Left ventricle myocardium inferior (tissue), 1 donor: ENCODE measurements at regions not wholly inside any gene's neighbourhood (a gene's known extent, or its start where the extent isn't known, plus 50 kb on each side); places are given as distances from the start of the nearest gene placed in this dataset.

Experiments
- DNase-seq: peaks from one replicate; pipeline ENCODE4 v3.0.0-alpha.2; 2020
- H3K27ac ChIP-seq: fragments of 200-600 bp; replicated peaks from 2 replicates; pipeline ENCODE4 v1.8.0; 2021
- H3K27me3 ChIP-seq: fragments of 200-600 bp; 2 replicates; pipeline ENCODE4 v1.8.0; 2021; ENCODE audit warnings: low read depth
- H3K36me3 ChIP-seq: fragments of 200-600 bp; 2 replicates; pipeline ENCODE4 v1.8.0; 2021
- H3K4me1 ChIP-seq: fragments of 200-600 bp; 2 replicates; pipeline ENCODE4 v1.8.0; 2021
- H3K4me3 ChIP-seq: fragments of 200-600 bp; 2 replicates; pipeline ENCODE4 v1.8.0; 2021; ENCODE audit warnings: mild to moderate bottlenecking, moderate library complexity
- H3K9me3 ChIP-seq: fragments of 200-600 bp; replicated peaks from 2 replicates; pipeline ENCODE4 v1.8.0; 2021
- CTCF ChIP-seq: fragments of 200-600 bp; IDR thresholded peaks from 2 replicates; pipeline ENCODE4 v1.8.0; 2021; ENCODE audit warnings: antibody characterized with exemption, mild to moderate bottlenecking, borderline replicate concordance
- intact Hi-C: fragments of 100-400 bp; cut with micrococcal nuclease; formaldehyde crosslinking; loops from one replicate; pipeline ENCODE4 v1.11.0; 2022
- donor health status: DM: no; HTN: yes; CAD: no; lungs with severe emphysema.

- no peak overlapping the region for H3K4me3 ChIP-seq
- H3K27ac ChIP-seq = no peak overlapping the region
- TF ChIP-seq CTCF = no peak
- intact Hi-C loops = no loop called here
- DNase-seq = no peak
- H3K36me3 ChIP-seq = no peaks in the 10 kb centered on the region
- H3K4me1 ChIP-seq = peaks cover 22% of the 10 kb centered on the region
- H3K9me3 ChIP-seq = peaks cover 14% of the 10 kb centered on the region
- no peaks in the 10 kb centered on the region for H3K27me3 ChIP-seq
Observed at GRCh38 chr2:217294211-217294610, 434.3 kb upstream of the TNP1 start.

- H3K4me3 ChIP-seq = no peak overlapping the region
- no peak overlapping the region for H3K27ac ChIP-seq
- H3K9me3 ChIP-seq = peaks cover 14% of the 10 kb centered on the region
- no peaks in the 10 kb centered on the region for H3K36me3 ChIP-seq
- H3K4me1 ChIP-seq = peaks cover 24% of the 10 kb centered on the region
- no peaks in the 10 kb centered on the region for H3K27me3 ChIP-seq
- no peak for TF ChIP-seq CTCF
- intact Hi-C loops = no loop called here
- no peak for DNase-seq
Observed at GRCh38 chr2:217293607-217294006, 433.7 kb upstream of the TNP1 start.

- Histone ChIP-seq H3K27ac (no peak overlapping the region), H3K4me3 (no peak overlapping the region), H3K27me3 (no peaks in the 10 kb centered on the region), H3K4me1 (peaks cover 25% of the 10 kb centered on the region), H3K36me3 (no peaks in the 10 kb centered on the region), H3K9me3 (peaks cover 14% of the 10 kb centered on the region)
- intact Hi-C loops = no loop called here
- no peak for DNase-seq
- no peak for TF ChIP-seq CTCF
Observed at GRCh38 chr2:217293046-217293445, 433.2 kb upstream of the TNP1 start.

GRCh38 chr2:217291259-217291658, 431.4 kb upstream of the TNP1 start:
- Histone ChIP-seq H3K4me3 (no peak overlapping the region), H3K4me1 (peaks cover 25% of the 10 kb centered on the region), H3K27ac (no peak overlapping the region), H3K27me3 (no peaks in the 10 kb centered on the region), H3K9me3 (peaks cover 1% of the 10 kb centered on the region), H3K36me3 (no peaks in the 10 kb centered on the region)
- no peak for DNase-seq
- no peak for TF ChIP-seq CTCF
- intact Hi-C loops = no loop called here

GRCh38 chr2:217290467-217290866, 430.6 kb upstream of the TNP1 start:
- no peaks in the 10 kb centered on the region for H3K36me3 ChIP-seq
- peaks cover 28% of the 10 kb centered on the region for H3K4me1 ChIP-seq
- no peak overlapping the region for H3K27ac ChIP-seq
- no peak for DNase-seq
- intact Hi-C loops = no loop called here
- no peak overlapping the region for H3K4me3 ChIP-seq
- H3K27me3 ChIP-seq = no peaks in the 10 kb centered on the region
- TF ChIP-seq CTCF = no peak
- no peaks in the 10 kb centered on the region for H3K9me3 ChIP-seq

GRCh38 chr2:217289907-217290280, 430.0 kb upstream of the TNP1 start:
- intact Hi-C loops = no loop called here
- no peak for DNase-seq
- H3K36me3 ChIP-seq = no peaks in the 10 kb centered on the region
- peak overlapping the region; percentile 65 for H3K27ac ChIP-seq
- peaks cover 31% of the 10 kb centered on the region for H3K4me1 ChIP-seq
- no peaks in the 10 kb centered on the region for H3K9me3 ChIP-seq
- no peak for TF ChIP-seq CTCF
- H3K27me3 ChIP-seq = no peaks in the 10 kb centered on the region
- no peak overlapping the region for H3K4me3 ChIP-seq
